ENCODE measurements at regions not wholly inside any gene's neighbourhood (a gene's known extent, or its start where the extent isn't known, plus 50 kb on each side); places are given as distances from the start of the nearest gene placed in this dataset.

DNA sequence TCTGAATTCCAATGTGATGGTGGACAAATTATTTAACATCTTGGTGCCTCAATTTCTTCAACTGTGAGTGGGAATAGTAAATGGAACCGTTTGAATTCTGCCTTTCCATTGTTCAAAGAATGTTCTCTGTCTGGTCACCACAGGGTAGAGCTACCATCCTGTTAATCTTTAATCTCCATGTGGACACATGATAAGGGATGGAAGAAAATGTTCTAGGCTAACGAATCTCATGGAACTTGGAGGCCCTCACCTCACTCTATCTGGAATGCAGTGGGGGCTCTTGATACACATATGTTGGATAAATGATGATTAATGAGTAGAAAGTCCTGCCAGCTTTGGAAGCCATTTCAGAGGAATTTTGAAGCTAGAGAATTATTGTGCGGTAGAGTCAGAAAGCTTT is 118.5 kb upstream of the HABP2 start:
- TF ChIP-seq, protein P1, sequence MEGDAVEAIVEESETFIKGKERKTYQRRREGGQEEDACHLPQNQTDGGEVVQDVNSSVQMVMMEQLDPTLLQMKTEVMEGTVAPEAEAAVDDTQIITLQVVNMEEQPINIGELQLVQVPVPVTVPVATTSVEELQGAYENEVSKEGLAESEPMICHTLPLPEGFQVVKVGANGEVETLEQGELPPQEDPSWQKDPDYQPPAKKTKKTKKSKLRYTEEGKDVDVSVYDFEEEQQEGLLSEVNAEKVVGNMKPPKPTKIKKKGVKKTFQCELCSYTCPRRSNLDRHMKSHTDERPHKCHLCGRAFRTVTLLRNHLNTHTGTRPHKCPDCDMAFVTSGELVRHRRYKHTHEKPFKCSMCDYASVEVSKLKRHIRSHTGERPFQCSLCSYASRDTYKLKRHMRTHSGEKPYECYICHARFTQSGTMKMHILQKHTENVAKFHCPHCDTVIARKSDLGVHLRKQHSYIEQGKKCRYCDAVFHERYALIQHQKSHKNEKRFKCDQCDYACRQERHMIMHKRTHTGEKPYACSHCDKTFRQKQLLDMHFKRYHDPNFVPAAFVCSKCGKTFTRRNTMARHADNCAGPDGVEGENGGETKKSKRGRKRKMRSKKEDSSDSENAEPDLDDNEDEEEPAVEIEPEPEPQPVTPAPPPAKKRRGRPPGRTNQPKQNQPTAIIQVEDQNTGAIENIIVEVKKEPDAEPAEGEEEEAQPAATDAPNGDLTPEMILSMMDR (IDR thresholded peaks at IDR 0.05; ENCODE audit: unreplicated experiment), result no peak
- peaks cover 10% of the 10 kb centered on the region for H3K4me1 Mint-ChIP-seq (ENCODE audit: unreplicated experiment)
- no peaks in the 10 kb centered on the region for H3K27me3 Mint-ChIP-seq (ENCODE audit: unreplicated experiment)
- no peak for DNase-seq (ENCODE audit: low spot score)
- H3K36me3 Mint-ChIP-seq (ENCODE audit: low read depth, unreplicated experiment), result no peaks in the 10 kb centered on the region
- no peaks in the 10 kb centered on the region for H3K9me3 Mint-ChIP-seq (ENCODE audit: unreplicated experiment)
- no peak overlapping the region for H3K4me3 Mint-ChIP-seq (ENCODE audit: unreplicated experiment)
- H3K27ac Mint-ChIP-seq (ENCODE audit: unreplicated experiment), result no peak overlapping the region

DNA sequence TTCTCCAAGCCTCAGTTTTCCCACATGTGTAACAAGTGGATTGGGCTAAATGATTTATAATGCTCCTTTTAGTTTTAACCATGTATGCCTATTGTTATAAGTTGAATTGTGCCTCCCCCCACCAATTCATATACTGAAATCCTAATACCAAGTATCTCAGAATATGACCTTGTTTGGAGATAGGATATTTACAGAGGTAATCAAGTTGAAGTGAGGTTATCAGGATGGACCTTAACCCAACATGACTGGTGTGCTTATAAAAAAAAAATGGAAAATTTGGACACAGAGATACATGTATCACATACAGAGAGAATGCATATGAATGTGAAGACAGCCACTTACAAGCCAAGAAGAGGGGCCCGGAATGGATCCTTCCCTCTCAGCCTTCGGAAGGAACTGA is 117.9 kb upstream of the HABP2 start:
- Mint-ChIP-seq H3K27ac (ENCODE audit: unreplicated experiment) (no peak overlapping the region), H3K27me3 (ENCODE audit: unreplicated experiment) (no peaks in the 10 kb centered on the region), H3K4me3 (ENCODE audit: unreplicated experiment) (no peak overlapping the region), H3K4me1 (ENCODE audit: unreplicated experiment) (peaks cover 10% of the 10 kb centered on the region), H3K36me3 (ENCODE audit: low read depth, unreplicated experiment) (no peaks in the 10 kb centered on the region), H3K9me3 (ENCODE audit: unreplicated experiment) (no peaks in the 10 kb centered on the region)
- TF ChIP-seq, protein P1 (IDR thresholded peaks at IDR 0.05; ENCODE audit: unreplicated experiment), result no peak
- DNase-seq (ENCODE audit: low spot score), result no peak

DNA sequence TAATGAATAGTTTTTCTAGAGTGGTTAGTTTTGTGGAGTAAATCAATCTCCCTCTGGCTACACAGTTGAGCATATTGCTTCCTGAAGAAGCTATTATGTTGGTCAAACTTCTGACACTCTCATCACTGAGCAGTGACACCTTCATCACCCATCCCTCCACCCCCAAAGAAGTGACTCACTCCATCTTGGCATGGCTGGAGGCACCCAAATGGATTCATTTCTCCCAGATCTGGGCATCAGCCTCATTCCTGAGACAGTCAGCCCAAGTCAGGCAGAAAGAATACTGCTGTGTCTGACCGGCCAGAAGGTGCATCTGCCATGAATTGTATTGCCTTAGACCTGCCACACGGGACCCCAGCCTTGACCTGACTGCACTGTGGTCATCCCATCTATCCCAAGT is 117.0 kb upstream of the HABP2 start:
- TF ChIP-seq, protein P1 (IDR thresholded peaks at IDR 0.05; ENCODE audit: unreplicated experiment), result no peak
- Mint-ChIP-seq H3K4me1 (ENCODE audit: unreplicated experiment) (peaks cover 10% of the 10 kb centered on the region), H3K9me3 (ENCODE audit: unreplicated experiment) (no peaks in the 10 kb centered on the region), H3K4me3 (ENCODE audit: unreplicated experiment) (no peak overlapping the region), H3K27me3 (ENCODE audit: unreplicated experiment) (no peaks in the 10 kb centered on the region), H3K36me3 (ENCODE audit: low read depth, unreplicated experiment) (no peaks in the 10 kb centered on the region), H3K27ac (ENCODE audit: unreplicated experiment) (no peak overlapping the region)
- no peak for DNase-seq (ENCODE audit: low spot score)

DNA sequence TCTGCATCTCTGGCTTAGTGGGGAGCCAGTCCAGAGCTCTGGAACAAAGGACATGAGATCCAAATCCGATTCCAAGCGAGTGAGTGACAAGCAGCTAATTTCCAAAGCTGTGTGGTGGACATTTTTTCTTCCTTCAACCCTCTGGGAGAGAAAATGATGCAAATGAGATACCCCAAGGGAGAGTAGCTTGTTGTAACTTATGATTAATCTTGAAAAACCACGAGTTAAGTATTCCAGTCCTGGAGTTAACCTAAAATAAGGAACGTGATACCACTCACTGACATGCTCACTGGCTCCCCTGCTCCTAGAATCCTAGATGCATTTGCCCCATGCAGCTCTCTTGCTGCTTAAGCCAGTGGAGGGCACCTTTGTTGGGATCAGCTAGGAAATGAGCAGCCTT is 116.0 kb upstream of the HABP2 start:
- peaks cover 4% of the 10 kb centered on the region for H3K4me1 Mint-ChIP-seq (ENCODE audit: unreplicated experiment)
- no peaks in the 10 kb centered on the region for H3K36me3 Mint-ChIP-seq (ENCODE audit: low read depth, unreplicated experiment)
- no peak overlapping the region for H3K27ac Mint-ChIP-seq (ENCODE audit: unreplicated experiment)
- DNase-seq (ENCODE audit: low spot score), result no peak
- TF ChIP-seq, protein P1 (IDR thresholded peaks at IDR 0.05; ENCODE audit: unreplicated experiment), result no peak
- no peaks in the 10 kb centered on the region for H3K9me3 Mint-ChIP-seq (ENCODE audit: unreplicated experiment)
- H3K27me3 Mint-ChIP-seq (ENCODE audit: unreplicated experiment), result peaks cover 2% of the 10 kb centered on the region
- H3K4me3 Mint-ChIP-seq (ENCODE audit: unreplicated experiment), result no peak overlapping the region

DNA sequence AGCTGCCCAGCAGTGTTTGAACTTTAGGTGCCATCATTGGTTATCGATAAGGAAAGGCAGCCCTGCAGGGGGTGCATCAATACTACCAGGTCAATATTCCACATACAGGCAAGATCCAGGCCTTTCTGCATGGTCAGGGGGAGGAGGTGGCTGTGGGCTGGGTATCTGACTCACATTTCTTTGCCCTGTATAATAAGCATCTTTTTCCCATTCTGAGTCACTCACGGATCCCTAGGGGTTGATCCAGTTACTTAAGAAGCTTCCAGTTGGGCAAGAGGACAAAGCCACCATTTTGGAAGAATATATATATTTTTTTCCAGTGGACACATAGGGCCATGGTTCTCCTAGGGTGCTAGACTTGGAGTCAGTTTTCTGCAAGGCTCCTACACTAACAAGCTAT is 114.2 kb upstream of the HABP2 start:
- H3K36me3 Mint-ChIP-seq (ENCODE audit: low read depth, unreplicated experiment), result no peaks in the 10 kb centered on the region
- no peaks in the 10 kb centered on the region for H3K9me3 Mint-ChIP-seq (ENCODE audit: unreplicated experiment)
- H3K27me3 Mint-ChIP-seq (ENCODE audit: unreplicated experiment), result peaks cover 2% of the 10 kb centered on the region
- no peaks in the 10 kb centered on the region for H3K4me1 Mint-ChIP-seq (ENCODE audit: unreplicated experiment)
- TF ChIP-seq, protein P1 (IDR thresholded peaks at IDR 0.05; ENCODE audit: unreplicated experiment), result no peak
- H3K27ac Mint-ChIP-seq (ENCODE audit: unreplicated experiment), result no peak overlapping the region
- no peak overlapping the region for H3K4me3 Mint-ChIP-seq (ENCODE audit: unreplicated experiment)
- DNase-seq (ENCODE audit: low spot score), result no peak
